Fibroblast of pulmonary artery (primary cell): ENCODE measurements at regions not wholly inside any gene's neighbourhood (a gene's known extent, or its start where the extent isn't known, plus 50 kb on each side); places are given as distances from the start of the nearest gene placed in this dataset.

Experiments
- DNase-seq: peaks from one replicate; pipeline ENCODE4 v3.0.0-alpha.2; 2010; ENCODE audit warnings: low read depth
- H3K4me3 ChIP-seq: replicated peaks from 2 replicates; pipeline ENCODE4 v1.5.1; 2011; ENCODE audit warnings: low read depth, mild to moderate bottlenecking, control low read depth, low read length, moderate library complexity
- TF ChIP-seq, protein P1 (sequence below): IDR thresholded peaks from 2 replicates; pipeline ENCODE4 v1.5.1; 2011; ENCODE audit warnings: mild to moderate bottlenecking, control low read depth, low read length, inconsistent platforms; ENCODE audit errors: missing control alignments

GRCh38 chr18:75779450-75779849, 351.9 kb upstream of the SMIM21 start:
- no peak overlapping the region for H3K4me3 ChIP-seq
- no peak for DNase-seq
- TF ChIP-seq, protein P1, sequence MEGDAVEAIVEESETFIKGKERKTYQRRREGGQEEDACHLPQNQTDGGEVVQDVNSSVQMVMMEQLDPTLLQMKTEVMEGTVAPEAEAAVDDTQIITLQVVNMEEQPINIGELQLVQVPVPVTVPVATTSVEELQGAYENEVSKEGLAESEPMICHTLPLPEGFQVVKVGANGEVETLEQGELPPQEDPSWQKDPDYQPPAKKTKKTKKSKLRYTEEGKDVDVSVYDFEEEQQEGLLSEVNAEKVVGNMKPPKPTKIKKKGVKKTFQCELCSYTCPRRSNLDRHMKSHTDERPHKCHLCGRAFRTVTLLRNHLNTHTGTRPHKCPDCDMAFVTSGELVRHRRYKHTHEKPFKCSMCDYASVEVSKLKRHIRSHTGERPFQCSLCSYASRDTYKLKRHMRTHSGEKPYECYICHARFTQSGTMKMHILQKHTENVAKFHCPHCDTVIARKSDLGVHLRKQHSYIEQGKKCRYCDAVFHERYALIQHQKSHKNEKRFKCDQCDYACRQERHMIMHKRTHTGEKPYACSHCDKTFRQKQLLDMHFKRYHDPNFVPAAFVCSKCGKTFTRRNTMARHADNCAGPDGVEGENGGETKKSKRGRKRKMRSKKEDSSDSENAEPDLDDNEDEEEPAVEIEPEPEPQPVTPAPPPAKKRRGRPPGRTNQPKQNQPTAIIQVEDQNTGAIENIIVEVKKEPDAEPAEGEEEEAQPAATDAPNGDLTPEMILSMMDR, result no peak

DNA sequence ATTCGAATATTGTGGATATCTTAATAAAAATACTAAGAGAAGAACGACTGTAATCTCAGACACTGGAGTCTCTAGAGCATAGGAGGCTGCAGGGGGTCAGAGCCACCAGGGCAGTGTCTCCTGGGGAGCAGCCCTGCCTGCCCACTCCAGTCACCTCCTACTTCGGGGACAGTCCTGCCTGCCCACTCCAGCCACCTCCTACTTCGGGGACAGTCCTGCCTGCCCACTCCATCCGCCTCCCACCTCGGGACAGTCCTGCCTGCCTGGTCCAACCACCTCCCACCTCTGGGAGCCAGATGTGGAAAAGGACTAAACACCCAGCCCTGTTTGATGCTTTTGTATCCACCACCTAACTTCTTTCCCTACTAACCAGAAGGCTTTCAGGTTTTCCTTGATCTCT, 350.1 kb upstream of the SMIM21 start:
- DNase-seq, result no peak
- no peak overlapping the region for H3K4me3 ChIP-seq
- TF ChIP-seq, protein P1, result no peak

- DNase-seq, result no peak
- TF ChIP-seq, protein P1, result no peak
- H3K4me3 ChIP-seq, result no peak overlapping the region
These were observed 347.6 kb upstream of the SMIM21 start for GRCh38 chr18:75775121-75775520.

DNA sequence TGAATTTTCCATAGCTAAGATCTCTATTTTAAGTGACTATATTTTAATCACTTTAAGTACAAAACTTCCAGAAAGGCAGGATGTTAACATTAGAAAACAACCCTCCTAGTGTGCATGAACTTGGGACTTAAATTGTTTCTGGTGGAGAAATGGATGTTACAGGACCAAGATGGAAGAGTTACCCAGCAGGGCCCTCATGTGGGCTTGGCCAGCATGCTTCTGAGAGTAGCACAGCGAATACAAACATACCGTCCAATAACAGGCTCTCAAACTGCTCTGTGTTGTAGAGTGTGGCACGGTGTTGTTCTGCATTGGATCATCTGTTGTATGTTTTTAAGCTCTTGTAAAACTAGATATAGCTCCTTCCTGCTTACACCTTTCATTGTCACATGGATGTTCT, 346.1 kb upstream of the SMIM21 start:
- DNase-seq, result no peak
- H3K4me3 ChIP-seq, result no peak overlapping the region
- TF ChIP-seq, protein P1, result no peak

GRCh38 chr18:75762758-75763157, 335.3 kb upstream of the SMIM21 start:
- no peak for DNase-seq
- TF ChIP-seq, protein P1, result no peak
- no peak overlapping the region for H3K4me3 ChIP-seq

DNA sequence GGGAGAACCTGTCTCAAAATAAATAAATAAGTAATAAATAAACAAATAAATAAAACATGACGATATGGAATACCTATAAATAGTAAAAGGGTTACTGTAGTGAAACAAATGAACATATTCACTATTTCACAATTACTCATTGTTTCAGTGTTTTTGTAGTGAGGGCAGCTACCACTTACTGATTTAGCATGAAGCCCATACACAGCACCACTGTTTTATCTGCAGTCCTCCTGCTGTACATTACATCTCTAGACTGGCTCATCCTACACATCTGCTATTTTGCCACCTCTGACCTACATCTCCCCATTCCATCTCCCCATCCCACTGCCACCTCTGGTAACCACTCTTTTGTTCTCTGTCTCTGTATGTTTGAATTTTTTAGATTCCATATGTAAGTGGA, 332.7 kb upstream of the SMIM21 start:
- TF ChIP-seq, protein P1, result no peak
- no peak overlapping the region for H3K4me3 ChIP-seq
- DNase-seq, result no peak

- DNase-seq, result no peak
- H3K4me3 ChIP-seq, result no peak overlapping the region
- TF ChIP-seq, protein P1, result no peak
These were observed 330.4 kb upstream of the SMIM21 start for GRCh38 chr18:75757951-75758350.
